M059J (cell line): ENCODE measurements at regions not wholly inside any gene's neighbourhood (a gene's known extent, or its start where the extent isn't known, plus 50 kb on each side); places are given as distances from the start of the nearest gene placed in this dataset.

Experiments used
- DNase-seq: peaks from one replicate; pipeline ENCODE4 v3.0.0-alpha.2; 2012; ENCODE audit warnings: low read depth

DNA sequence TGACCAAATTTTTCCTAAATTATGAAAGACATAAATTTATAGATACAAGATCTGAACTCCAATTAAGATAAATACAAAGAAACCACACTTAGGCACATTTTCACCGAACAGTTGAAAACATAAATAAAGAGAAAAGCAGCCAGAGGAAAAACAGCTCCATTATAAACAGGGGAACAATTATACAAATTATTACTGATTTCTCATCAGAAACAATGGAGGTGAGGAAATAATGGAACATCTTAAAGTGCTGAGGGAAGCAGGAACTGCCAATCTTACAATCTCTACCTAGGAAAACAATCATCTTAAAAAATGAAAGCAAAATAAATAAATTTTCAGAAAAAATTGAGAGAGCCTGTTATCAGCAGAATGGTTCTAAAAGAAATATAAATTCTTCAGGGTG, 234.4 kb upstream of the PMFBP1 start:
- DNase-seq = no peak

DNA sequence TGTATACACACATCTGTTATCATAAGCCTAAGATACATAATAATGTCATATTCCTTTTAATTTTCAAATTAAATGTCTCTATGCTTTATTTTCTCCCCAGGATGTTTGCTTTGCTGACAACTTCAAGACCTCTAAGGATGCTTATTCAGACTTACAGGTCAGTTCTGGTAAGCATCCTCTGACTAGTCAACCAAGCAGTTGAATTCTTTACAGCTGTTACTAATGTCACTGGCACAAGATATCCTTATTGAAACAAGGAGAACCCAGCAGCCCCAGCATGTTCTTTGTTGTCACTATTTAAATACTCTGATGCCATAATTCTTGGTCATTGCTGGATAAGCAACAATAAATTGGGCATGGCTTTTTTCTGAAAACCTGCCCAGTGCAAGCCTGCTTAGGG, 232.3 kb upstream of the PMFBP1 start:
- no peak for DNase-seq

DNA sequence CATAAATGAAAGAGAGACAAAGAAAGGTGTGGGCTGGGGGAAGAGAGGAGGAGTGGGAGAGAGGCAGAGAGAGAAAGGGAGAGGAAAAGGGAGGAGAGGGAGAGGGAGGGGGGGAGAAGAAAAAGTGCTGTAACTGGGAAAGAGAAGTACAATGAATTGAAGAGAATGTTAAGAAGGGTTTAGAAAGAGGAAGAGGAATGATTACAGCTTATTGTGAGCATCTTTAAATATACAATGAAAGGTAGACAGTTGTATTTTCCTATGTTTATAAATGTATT, 229.1 kb upstream of the PMFBP1 start:
- DNase-seq = no peak

DNA sequence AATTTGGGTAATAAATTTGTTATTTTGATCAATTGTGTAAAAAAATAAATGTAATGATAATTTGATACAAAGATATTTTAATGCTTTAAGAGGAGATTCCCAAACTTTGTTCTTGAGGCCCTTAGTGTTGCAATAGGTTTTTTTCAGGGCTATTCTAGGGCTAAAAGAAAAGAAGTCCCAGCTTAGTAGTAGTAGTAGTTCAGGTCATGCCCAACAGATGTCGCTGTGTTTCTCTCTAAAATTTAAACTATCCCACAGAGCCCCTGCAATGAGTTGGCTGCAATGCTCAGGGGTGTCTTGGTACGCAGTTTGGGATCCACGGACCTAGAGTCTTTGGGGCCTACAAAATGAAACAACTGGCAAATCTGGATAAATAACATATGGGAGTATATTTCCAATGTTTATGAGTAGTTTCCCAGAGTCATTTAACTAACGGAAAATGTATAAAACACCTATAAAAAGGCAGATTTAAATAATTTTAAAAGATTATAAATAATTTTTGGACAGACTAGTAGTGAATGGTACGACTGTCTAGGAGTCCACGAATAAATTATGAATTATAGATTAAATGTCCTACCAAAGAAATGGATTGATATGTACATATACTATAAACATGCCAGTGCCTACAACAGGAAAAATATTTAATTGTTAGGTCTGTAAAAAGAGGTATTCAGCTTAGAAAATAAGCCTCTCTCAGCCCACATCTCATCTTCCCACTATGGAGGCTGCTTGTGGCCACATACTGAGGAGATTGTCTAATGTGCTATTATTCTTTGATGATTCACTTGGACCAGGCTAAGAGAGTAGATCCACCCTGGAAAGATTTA, 228.5 kb upstream of the PMFBP1 start:
- DNase-seq = peak; percentile 50

DNA sequence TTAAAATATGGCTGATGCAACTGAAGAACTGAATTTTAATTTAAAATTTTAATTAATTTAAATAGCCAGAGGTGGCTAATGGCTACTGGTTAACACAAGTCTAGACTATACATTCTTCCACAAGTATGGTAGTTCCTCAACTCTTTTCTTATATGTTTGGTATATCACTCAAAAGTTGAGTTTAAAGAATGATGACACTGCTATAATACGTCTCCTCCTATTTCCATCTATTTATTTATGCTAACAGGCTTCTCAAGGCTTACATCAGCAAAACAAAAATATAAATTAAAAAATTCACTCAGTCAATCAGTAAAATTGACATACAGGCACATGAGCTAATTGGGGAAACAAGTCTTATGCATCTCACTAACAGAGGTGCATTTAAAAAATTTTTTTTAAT, 227.9 kb upstream of the PMFBP1 start:
- no peak for DNase-seq

DNA sequence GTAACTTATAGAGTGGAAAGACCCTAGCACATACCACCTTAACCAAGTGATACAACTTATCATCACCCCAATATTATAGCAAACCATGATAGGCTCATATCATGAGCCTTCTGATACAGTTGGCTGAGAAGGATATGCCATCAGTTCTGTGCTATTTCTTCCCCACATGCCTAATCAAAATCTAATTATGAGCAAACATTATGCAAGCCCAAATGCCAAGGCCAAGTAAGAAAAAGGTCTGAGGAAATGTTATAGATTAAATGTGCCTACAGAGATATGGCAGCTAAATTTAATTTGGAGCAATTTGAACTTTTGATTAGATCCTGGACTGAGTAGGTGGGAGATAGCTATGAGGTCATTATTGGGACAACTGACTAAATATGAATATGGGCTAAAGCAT, 225.9 kb upstream of the PMFBP1 start:
- DNase-seq = no peak

DNA sequence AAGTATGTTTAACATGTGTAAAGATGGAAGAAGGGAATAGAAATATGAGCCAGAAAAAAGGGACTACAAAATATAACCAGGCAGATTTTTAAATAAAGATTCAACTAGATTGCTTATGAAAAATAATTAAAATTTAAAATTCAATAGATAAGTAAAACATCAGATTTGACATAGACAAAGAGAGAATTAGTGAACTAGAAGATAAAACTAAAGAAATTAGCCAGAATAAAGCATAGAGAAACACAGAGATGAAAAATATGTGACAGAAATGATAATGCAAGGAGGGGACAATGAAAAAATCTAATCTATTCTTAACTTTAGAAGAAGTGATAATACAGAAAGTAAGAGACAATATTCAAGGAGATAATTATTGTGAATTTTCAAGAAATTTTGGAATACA, 222.6 kb upstream of the PMFBP1 start:
- DNase-seq = no peak

DNA sequence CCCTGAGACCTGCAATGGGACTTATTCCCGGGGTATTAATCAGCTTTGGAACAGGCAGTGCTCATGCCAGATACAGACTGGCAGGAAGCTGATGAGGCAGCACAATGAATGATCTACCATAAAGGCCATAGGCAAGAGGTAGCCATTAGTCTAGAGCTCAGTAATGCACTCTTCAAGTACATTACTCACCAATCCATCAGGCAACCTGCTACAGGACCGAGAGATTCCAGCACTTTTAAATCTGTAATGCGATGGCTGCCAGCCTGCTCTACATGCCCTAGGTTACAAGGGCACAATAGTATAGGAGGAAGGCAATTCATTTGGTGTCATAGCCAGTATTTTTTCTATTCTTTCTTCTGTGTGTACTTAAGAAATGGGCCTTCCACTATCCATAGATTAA, 217.8 kb upstream of the PMFBP1 start:
- no peak for DNase-seq

DNA sequence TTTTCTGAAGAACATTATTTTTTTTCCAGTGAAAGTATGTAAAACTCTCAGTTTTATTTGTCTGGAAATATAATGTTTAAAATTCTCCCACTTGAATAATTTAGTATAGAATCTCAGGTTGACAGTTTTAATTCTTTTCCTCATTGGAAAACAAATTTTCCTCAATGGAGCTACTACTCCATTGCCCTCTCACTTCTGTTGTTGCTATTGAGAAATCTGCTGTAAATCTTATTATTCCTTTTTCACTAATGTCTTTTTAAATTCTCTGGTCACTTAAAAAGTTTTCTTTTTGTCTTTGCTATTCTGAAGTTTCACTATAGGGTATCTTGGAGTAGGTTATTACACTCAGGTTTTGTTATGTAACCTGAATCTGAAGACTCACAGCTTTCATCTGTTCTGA, 216.1 kb upstream of the PMFBP1 start:
- DNase-seq = no peak

DNA sequence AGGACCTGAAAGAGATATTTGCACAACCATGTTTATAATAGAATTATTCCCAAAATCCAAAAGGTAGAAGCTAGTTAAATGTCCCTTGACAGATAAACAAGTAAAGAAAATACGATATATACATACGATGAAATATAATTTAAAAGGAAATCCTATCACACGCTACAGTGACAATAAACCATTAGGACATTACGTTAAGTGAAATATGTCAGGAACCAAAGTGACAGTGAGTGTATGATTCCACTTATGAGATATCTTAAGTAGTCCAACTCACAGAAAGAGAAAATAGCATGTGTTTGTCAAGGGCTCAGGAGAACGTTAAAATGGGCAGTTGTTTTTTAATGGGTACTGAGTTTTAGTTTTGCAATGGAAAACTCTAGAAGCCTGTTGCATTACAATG, 212.7 kb upstream of the PMFBP1 start:
- DNase-seq = no peak

DNA sequence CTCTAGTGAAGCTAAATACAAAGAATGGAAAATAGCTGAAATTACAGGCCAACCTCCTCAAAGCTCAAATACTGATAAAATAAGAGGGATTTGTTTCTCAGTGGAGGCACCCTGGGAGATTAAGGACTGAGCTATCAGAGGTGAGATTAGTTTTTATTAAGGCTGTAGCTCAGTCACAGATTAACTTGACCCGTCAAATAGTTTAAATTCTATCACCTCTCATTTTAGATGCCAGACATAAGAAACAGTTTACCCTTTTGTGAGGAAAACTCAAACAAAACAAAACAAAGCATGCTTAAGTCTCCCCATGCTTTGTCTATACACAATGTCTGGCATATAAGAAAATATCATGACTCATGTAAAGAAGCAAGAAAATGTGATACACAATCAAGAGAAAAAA, 208.3 kb upstream of the PMFBP1 start:
- no peak for DNase-seq

DNA sequence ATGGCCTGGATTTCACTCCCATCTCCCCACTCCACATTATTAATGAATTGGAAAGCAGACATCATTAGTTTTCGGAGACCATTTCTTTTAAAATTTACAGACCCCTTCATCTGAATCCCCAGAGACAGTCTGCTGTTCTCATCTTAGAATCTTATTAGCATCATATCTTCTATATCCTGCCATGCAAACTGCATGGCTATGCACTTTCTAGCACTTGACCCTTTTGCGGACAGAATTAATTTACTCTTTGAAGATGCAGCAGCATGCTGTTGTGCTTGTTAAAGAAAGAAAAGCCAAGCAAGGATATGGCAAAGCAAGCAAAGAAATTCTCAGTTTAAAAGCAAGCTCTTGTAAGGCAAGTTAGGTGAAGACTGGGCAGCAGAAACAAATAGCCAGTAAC, 201.2 kb upstream of the PMFBP1 start:
- no peak for DNase-seq

DNA sequence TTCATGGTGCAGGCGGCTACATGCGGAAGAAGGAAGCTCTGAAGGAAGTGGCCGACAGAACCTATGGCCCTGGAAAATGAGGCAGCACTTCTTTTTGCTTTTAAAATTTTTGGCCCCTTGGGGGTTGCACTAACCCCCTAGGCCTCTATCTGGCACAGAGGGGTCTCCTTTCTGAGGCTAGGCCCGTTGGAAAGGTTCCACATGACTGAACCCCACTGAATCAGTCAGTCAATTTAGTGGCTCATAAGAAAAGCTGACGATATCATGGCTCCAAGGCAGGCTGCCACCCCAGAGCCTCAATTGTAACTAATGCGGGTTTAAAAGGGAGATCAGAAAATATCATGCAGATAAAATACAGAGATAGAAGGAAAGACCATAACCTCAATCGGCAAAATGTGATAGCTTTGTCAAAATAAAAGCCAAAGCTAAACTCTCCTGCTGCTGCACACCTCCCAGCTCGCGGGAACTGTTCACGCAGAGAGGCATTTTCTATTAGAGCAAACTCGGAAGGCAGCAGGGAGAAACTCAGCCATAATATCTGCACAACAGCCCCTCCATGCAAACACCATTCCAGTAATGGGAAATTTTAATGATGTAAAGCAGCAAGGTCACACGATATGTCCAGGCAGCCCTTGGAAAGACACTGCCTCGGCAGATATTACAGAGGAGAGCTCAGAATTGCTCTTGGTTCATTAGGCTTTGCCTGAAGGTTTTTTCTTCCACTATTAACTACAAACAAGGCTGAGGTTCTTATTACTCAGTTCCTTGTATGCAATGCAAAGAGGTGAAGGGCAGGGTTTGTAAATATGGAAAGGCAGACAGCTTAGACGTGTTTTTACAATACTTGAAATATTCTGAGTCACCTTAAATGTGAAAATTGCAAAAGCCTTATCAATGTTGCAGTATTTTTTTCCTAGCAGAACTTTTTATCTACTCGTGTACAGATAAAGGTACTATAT, 200.4 kb upstream of the PMFBP1 start:
- DNase-seq = no peak

DNA sequence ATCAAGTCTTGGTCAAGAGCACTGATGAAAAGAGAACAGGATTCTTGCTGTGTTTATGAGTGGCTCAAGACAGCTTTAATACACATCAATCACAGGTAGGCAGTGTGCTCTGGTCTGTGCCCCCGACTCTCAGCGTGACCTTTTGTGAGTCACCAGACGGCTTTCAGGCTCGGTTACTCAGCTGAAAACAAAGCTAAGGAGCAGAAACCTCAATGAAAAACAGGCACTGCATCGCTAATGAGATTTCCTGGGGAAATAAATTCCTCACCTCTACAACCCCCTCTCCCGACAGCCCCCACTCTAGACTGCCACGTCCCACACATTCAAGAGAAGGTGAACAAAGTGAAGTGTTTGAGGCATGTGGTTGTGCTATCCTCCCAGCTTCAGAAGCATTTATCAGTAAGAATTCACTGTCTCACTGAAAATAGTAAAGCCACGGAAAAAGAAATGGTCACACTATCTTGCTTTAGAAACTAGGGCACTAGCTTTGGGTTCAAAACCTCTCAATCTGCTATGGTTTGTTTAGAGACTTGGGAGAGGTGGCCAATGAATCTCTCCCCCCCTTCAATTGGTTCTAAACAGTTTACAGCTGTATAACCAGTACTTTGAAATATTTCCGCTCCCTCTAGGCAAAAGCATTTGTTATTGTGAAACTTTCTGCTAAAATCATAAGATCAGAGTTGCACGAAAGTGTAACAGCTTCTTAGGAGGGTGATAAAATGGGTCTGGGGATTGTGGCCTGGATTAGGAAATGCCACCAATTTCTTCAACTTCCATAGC, 199.5 kb upstream of the PMFBP1 start:
- peak; percentile 85 for DNase-seq

DNA sequence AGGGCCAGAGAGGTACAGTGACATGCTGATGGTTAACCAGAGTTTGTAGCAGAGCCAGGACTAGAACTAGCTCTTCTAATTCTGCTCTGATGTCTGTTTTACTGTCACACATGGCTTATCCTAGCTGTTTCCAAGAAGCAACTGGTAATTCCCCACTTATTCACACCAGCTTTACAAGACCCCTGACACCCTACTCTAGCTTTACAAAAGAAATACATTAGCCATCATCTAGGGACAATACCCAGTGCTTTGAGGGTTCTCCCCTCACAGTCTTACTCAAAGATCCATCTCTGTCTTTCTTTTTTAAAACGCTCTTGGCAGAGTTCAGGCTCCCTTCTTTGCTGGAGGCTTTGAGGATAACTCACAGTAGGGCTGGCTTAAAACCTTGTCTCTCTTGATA, 197.3 kb upstream of the PMFBP1 start:
- no peak for DNase-seq

DNA sequence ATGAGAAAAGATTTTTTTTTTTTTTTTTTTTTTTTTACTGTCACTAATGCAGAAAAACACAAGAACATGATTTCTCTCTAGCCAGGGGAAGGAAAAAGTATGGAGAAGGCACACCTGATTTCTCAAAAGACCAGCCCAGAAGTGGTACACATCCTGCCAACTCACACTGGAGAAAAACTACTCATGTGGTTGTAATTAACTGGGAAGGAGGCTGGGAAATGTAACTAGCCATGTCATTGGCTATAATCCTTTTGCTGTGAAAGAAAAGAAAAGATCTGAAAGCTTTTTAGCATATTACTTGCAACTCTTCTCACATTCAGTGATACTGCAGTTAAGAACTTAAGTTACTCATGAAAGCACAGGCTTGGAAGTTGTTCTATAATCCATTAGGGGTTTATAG, 195.9 kb upstream of the PMFBP1 start:
- no peak for DNase-seq

DNA sequence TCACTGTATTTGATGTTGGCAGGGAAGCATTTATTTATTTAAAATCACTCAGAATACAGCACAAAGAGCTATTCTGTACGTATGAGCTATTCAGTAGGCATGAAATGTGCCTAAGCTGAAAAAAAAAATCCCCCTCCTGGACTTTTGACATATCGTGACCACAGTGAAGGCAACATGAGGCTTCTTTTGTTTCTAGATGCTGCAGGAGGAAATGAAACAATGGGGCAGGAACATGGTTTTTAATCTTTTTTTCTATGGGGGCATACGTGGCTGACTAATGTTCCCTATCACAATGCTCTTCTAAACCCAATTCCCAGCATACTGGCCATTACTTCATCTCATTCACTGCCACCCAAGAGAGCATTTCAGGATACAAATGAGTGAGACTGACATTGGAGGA, 191.0 kb upstream of the PMFBP1 start:
- peak; percentile 3 for DNase-seq

DNA sequence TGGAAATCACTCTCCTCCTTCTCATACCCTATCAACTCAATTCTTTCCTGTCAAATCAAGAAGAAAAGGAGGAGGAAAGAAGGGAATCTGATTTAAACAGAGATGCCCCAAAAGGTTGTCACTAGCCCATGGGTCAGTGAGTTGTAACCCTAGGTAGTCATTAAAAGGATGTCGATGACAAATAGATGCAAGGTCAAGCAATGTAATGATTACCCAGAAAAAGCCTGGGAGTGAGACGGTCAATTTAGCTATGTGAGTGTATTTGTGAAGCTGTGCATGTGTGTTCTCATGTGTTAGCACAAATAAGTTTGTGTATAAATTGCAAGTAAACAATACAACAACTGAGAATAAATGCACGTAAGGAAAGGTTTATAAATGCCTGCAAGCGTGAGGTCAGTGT, 190.5 kb upstream of the PMFBP1 start:
- DNase-seq = no peak

DNA sequence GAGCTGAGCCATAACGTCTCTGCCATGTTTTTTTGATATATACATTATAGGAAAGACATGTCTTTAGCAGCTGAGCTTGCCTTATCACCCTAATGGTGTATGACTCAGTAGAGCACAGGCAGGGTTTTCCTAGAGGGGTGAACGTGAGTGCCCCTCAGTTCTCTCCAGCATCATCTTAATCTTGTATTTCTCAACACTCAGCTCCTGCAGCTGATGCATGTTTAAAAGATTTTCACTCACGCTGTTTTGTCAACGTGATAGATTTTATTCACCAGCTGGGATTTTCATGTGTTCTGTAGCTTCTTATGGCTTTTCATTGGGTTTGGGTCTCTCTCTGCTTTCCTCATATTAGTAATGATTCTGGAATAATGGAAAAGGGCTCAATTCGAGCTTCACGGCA, 186.0 kb upstream of the PMFBP1 start:
- no peak for DNase-seq

DNA sequence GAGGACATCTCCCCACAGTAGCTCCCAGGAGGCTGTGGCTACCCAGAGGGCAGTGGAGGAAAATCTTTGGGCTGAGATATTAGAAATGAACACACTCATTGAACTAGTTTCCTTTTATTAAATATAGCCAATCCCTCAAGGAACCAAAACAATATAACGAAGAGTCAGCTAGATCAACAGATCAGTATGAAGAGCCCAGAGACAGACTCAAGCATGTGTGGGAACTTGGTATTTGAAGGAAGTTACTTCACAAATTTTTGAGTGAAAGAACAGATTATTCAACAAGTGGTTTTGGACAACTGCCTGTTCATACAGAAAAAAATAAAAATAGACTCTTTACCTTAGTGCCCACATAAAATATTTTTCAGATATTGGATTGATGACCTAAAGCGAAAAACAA, 183.6 kb upstream of the PMFBP1 start:
- DNase-seq = no peak

DNA sequence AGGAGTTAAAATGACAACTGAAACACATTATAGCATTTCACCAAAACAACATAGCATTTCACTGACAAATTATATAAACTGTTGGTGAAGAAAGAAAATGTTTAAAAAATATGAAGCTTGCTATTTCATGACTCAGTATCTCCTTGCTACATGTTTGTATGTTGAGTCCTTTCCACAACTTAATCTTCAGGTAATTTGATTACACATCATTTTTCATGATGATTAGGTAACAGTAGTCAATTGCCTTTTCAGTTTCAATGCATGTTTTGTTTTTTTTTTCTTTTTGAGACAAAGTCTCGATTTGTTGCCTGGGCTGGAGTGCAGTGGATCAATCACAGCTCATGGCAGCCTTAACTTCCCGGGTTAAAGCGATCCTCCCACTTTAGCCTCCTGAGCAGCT, 177.8 kb upstream of the PMFBP1 start:
- DNase-seq = no peak

DNA sequence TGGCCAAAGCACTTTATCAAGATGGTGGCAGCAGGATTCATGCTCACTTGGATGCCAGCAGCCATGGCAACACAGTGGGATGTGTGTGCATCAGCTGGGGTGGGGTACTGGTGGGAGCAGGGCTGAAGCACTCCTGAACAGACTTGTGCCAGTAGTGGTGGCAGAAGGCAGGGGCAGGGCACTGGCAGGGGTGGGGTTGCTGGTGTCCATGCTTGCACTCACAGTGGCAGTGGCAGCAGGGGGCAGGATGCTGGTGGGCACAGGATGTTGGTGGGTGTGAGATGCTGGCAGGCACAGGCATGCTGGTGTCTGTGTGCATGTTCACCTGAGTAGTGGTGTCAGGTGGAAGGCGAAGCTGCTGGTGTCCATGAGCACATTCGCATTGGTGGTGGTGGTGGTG, 161.0 kb upstream of the PMFBP1 start:
- no peak for DNase-seq

DNA sequence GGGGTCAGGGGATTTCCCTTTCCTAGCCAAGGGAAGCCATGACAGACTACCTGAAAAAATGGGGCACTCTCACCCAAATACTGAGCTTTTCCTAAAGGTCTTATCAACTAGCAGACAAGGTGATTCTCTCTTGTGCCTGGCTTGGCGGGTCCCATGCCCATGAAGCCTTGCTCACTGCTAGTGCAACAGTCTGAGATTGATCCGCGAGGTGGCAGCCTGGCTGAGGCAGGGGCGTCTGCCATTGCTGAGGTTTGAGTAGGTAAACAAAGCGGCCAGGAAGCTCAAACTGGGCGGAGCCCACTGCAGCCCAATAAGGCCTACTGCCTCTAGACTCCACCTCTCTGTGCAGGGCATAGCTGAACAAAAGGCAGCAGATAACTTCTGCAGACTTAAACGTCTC, 152.6 kb upstream of the PMFBP1 start:
- DNase-seq = no peak
